WTC11 (cell line): ENCODE measurements at regions not wholly inside any gene's neighbourhood (a gene's known extent, or its start where the extent isn't known, plus 50 kb on each side); places are given as distances from the start of the nearest gene placed in this dataset.

Experiments used
- E2F5 ChIP-seq: sonication (generic); formaldehyde crosslinking; IDR thresholded peaks from 2 replicates; pipeline ENCODE4 v1.8.1; 2022; ENCODE audit warnings: mild to moderate bottlenecking, moderate library complexity, missing genetic modification reagents
- FOXP4 ChIP-seq: sonication (generic); formaldehyde crosslinking; IDR thresholded peaks from 2 replicates; pipeline ENCODE4 v1.8.0; 2022; ENCODE audit warnings: mild to moderate bottlenecking, missing genetic modification reagents
- ZBTB43 ChIP-seq: sonication (generic); formaldehyde crosslinking; IDR thresholded peaks from 2 replicates; pipeline ENCODE4 v1.8.1; 2023; ENCODE audit warnings: mild to moderate bottlenecking, missing genetic modification reagents

- TF ChIP-seq FOXP4 (no peak), E2F5 (no peak), ZBTB43 (CRISPR knock-in tag) (no peak)
These were observed 244.9 kb upstream of the LRIG3 start for GRCh38 chr12:59164991-59165718.
